ENCODE measurements at regions not wholly inside any gene's neighbourhood (a gene's known extent, or its start where the extent isn't known, plus 50 kb on each side); places are given as distances from the start of the nearest gene placed in this dataset.

DNA sequence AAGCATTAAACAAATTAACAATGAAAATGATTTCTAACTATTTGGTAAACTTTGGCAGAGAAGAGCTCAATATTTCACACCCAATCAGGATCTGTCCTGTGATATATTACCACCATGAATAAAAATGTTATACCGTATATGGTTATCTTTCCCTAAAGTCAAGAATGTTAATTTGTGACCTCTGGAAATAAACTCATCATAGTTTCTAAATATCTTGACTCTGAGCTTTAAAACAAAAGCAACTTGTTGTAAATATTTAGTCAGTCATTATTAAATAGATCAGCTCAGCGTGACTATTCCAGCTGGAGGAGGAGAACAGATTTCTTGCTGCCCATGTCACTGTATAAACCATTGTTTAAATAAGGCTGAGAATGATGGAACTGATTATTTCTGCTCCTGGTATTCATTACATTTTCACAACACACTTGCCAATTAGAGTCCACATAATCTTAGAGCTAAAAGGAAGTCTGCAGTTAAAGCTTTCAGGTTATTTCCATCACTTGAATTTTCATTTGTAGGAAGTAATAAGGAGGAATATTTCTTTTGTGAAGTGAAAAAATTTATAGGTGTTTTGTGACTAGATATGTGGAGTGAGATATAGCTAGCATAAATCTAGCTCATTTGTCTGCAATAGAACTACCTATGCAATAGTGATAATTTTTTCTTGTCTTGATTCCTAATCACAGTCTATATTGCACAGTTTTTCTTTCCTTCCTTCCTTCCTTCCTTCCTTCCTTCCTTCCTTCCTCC is 106.5 kb upstream of the P2RY1 start:
- Mint-ChIP-seq H3K4me3 (ENCODE audit: unreplicated experiment) (no peak overlapping the region), H3K4me1 (ENCODE audit: low read depth, unreplicated experiment) (peaks cover 8% of the 10 kb centered on the region), H3K36me3 (ENCODE audit: insufficient read depth, unreplicated experiment) (no peaks in the 10 kb centered on the region), H3K9me3 (ENCODE audit: unreplicated experiment) (no peaks in the 10 kb centered on the region), H3K27ac (ENCODE audit: unreplicated experiment) (no peak overlapping the region), H3K27me3 (ENCODE audit: insufficient read depth, unreplicated experiment) (no peaks in the 10 kb centered on the region)
- H3K4me1 ChIP-seq: peaks cover 14% of the 10 kb centered on the region; the same call in 1 of the 2 replicates
- no peaks in the 10 kb centered on the region for H3K36me3 ChIP-seq (ENCODE audit: control insufficient read depth, insufficient read depth, low read length)
- DNase-seq: no peak
- no peak for TF ChIP-seq CTCF (IDR thresholded peaks at IDR 0.05; ENCODE audit: insufficient read depth in 1 of 2, low read depth in 1 of 2, low read length in 1 of 2, severe bottlenecking in 1 of 2, unreplicated experiment in 1 of 2)
- ChIA-PET CTCF (interaction anchor here (0.6 kb wide), 1 partner anchor 154 kb away, joined by 7 read pairs; no protein-coding TSS in a partner anchor), POLR2A (no interaction called here)
- intact Hi-C loops (cut with micrococcal nuclease; ENCODE audit: unreplicated experiment): no loop called here
- no peaks in the 10 kb centered on the region for H3K27me3 ChIP-seq (replicated peaks; ENCODE audit: control insufficient read depth, insufficient read depth, low read length)
- BruUV-seq (replicated peaks): no TSS peak
- H3K9me3 ChIP-seq: no peaks in the 10 kb centered on the region
- no peak overlapping the region for H3K4me3 ChIP-seq (ENCODE audit: low read depth, low read length)

- Histone ChIP-seq H3K9me3 (no peaks in the 10 kb centered on the region), H3K4me1 (peaks cover 3% of the 10 kb centered on the region; the same call in 1 of the 2 replicates), H3K27me3 (replicated peaks; ENCODE audit: control insufficient read depth, insufficient read depth, low read length) (no peaks in the 10 kb centered on the region), H3K4me3 (ENCODE audit: low read depth, low read length) (no peak overlapping the region), H3K36me3 (ENCODE audit: control insufficient read depth, insufficient read depth, low read length) (no peaks in the 10 kb centered on the region)
- Mint-ChIP-seq H3K4me1 (ENCODE audit: low read depth, unreplicated experiment) (no peaks in the 10 kb centered on the region), H3K4me3 (ENCODE audit: unreplicated experiment) (no peak overlapping the region), H3K27me3 (ENCODE audit: insufficient read depth, unreplicated experiment) (no peaks in the 10 kb centered on the region), H3K36me3 (ENCODE audit: insufficient read depth, unreplicated experiment) (no peaks in the 10 kb centered on the region), H3K9me3 (ENCODE audit: unreplicated experiment) (no peaks in the 10 kb centered on the region), H3K27ac (ENCODE audit: unreplicated experiment) (no peak overlapping the region)
- BruUV-seq (replicated peaks): no TSS peak
- DNase-seq: no peak
- ChIA-PET CTCF (no interaction called here), POLR2A (no interaction called here)
- intact Hi-C loops (cut with micrococcal nuclease; ENCODE audit: unreplicated experiment): no loop called here
- TF ChIP-seq CTCF (IDR thresholded peaks at IDR 0.05; ENCODE audit: insufficient read depth in 1 of 2, low read depth in 1 of 2, low read length in 1 of 2, severe bottlenecking in 1 of 2, unreplicated experiment in 1 of 2): no peak
Measured at GRCh38 chr3:152729906-152730305, 105.0 kb upstream of the P2RY1 start.

- Histone ChIP-seq H3K36me3 (ENCODE audit: control insufficient read depth, insufficient read depth, low read length) (no peaks in the 10 kb centered on the region), H3K4me1 (no peaks in the 10 kb centered on the region), H3K27me3 (replicated peaks; ENCODE audit: control insufficient read depth, insufficient read depth, low read length) (no peaks in the 10 kb centered on the region), H3K9me3 (no peaks in the 10 kb centered on the region), H3K4me3 (ENCODE audit: low read depth, low read length) (no peak overlapping the region)
- intact Hi-C loops (cut with micrococcal nuclease; ENCODE audit: unreplicated experiment): no loop called here
- H3K9me3 Mint-ChIP-seq (ENCODE audit: unreplicated experiment): no peaks in the 10 kb centered on the region
- no peak for TF ChIP-seq CTCF (IDR thresholded peaks at IDR 0.05; ENCODE audit: insufficient read depth in 1 of 2, low read depth in 1 of 2, low read length in 1 of 2, severe bottlenecking in 1 of 2, unreplicated experiment in 1 of 2)
- H3K4me3 Mint-ChIP-seq (ENCODE audit: unreplicated experiment): no peak overlapping the region
- H3K27ac Mint-ChIP-seq (ENCODE audit: unreplicated experiment): no peak overlapping the region
- no TSS peak for BruUV-seq (replicated peaks)
- no peaks in the 10 kb centered on the region for H3K27me3 Mint-ChIP-seq (ENCODE audit: insufficient read depth, unreplicated experiment)
- ChIA-PET POLR2A (no interaction called here), CTCF (no interaction called here)
- no peak for DNase-seq
- H3K36me3 Mint-ChIP-seq (ENCODE audit: insufficient read depth, unreplicated experiment): no peaks in the 10 kb centered on the region
- no peaks in the 10 kb centered on the region for H3K4me1 Mint-ChIP-seq (ENCODE audit: low read depth, unreplicated experiment)
Measured at GRCh38 chr3:152731511-152731910, 103.4 kb upstream of the P2RY1 start.

Measured in Caco-2 (cell line).